GM12801 (cell line): ENCODE measurements at regions not wholly inside any gene's neighbourhood (a gene's known extent, or its start where the extent isn't known, plus 50 kb on each side); places are given as distances from the start of the nearest gene placed in this dataset.

ENCODE experiments used
- CTCF ChIP-seq: IDR thresholded peaks from one replicate; pipeline ENCODE4 v1.5.1; 2011; ENCODE audit warnings: control low read depth; ENCODE audit not compliant: insufficient read length; ENCODE audit errors: extremely low read depth

- TF ChIP-seq CTCF: no peak
These were observed 163.5 kb downstream of the KATNAL1 start for GRCh38 chr13:30143666-30144400.

- TF ChIP-seq CTCF: no peak
These were observed 164.7 kb downstream of the KATNAL1 start for GRCh38 chr13:30142486-30143211.

GRCh38 chr13:30141775-30142485 is 165.4 kb downstream of the KATNAL1 start:
- no peak for TF ChIP-seq CTCF

GRCh38 chr13:30140973-30141372 is 166.4 kb downstream of the KATNAL1 start:
- TF ChIP-seq CTCF: no peak

GRCh38 chr13:30138511-30138910 is 168.8 kb downstream of the KATNAL1 start:
- no peak for TF ChIP-seq CTCF

GRCh38 chr13:30135868-30136267 is 171.5 kb downstream of the KATNAL1 start:
- TF ChIP-seq CTCF: no peak

- no peak for TF ChIP-seq CTCF
These were observed 172.0 kb downstream of the KATNAL1 start for GRCh38 chr13:30135351-30135750.
